GM23338 (cell line): ENCODE measurements at regions not wholly inside any gene's neighbourhood (a gene's known extent, or its start where the extent isn't known, plus 50 kb on each side); places are given as distances from the start of the nearest gene placed in this dataset.
"Not testable (repeated sequence)": the region's sequence is repeated elsewhere in the genome, so short reads cannot be mapped to it uniquely, and the experiment has no call there.

Experiments used
- ATAC-seq: fragments of 200-7000 bp; cut with Tn5 transposase; 3 replicates; pipeline ENCODE4 v1.9.1; 2020
- DNase-seq: peaks from one replicate; pipeline ENCODE4 v3.0.0-alpha.2; 2015; ENCODE audit warnings: low spot score
- H2AFZ ChIP-seq: fragments of 200-600 bp; sonication (generic); 2 replicates; pipeline ENCODE4 v1.8.0; 2016; ENCODE audit warnings: antibody characterized with exemption, mild to moderate bottlenecking, moderate library complexity
- H3F3A ChIP-seq: fragments of 200-600 bp; sonication (generic); replicated peaks from 2 replicates; pipeline ENCODE4 v1.8.0; 2017; ENCODE audit warnings: antibody characterized with exemption, mixed run types, low read depth
- H3K27ac ChIP-seq: fragments of 200-600 bp; sonication (generic); 2 replicates; pipeline ENCODE4 v1.6.1; 2016; ENCODE audit warnings: low read depth
- H3K27me3 ChIP-seq: fragments of 200-600 bp; sonication (generic); 2 replicates; pipeline ENCODE4 v1.8.0; 2016; ENCODE audit warnings: mild to moderate bottlenecking, mixed run types, moderate library complexity; ENCODE audit not compliant: insufficient read depth
- H3K36me3 ChIP-seq: fragments of 200-600 bp; sonication (generic); 2 replicates; pipeline ENCODE4 v1.8.0; 2016; ENCODE audit warnings: mild to moderate bottlenecking; ENCODE audit not compliant: insufficient read depth
- H3K4me1 ChIP-seq: fragments of 200-600 bp; sonication (generic); 2 replicates; pipeline ENCODE4 v1.8.0; 2016; ENCODE audit warnings: mild to moderate bottlenecking, moderate library complexity; ENCODE audit not compliant: insufficient read depth
- H3K4me2 ChIP-seq: fragments of 200-600 bp; sonication (generic); 2 replicates; pipeline ENCODE4 v1.7.1; 2017; ENCODE audit warnings: mixed run types
- H3K4me3 ChIP-seq: fragments of 200-600 bp; sonication (generic); 2 replicates; pipeline ENCODE4 v1.6.1; 2016; ENCODE audit warnings: mixed run types
- H3K79me2 ChIP-seq: fragments of 200-600 bp; sonication (generic); replicated peaks from 2 replicates; pipeline ENCODE4 v1.8.0; 2017; ENCODE audit warnings: mild to moderate bottlenecking; ENCODE audit not compliant: insufficient read depth
- H3K9me2 ChIP-seq: fragments of 200-600 bp; sonication (generic); 2 replicates; pipeline ENCODE4 v1.8.0; 2017; ENCODE audit not compliant: insufficient read depth
- H4K20me1 ChIP-seq: fragments of 200-600 bp; sonication (generic); replicated peaks from 2 replicates; pipeline ENCODE4 v1.8.0; 2017; ENCODE audit warnings: mild to moderate bottlenecking; ENCODE audit not compliant: insufficient read depth
- H3K27ac Mint-ChIP-seq: 2 replicates; pipeline ENCODE4 v1.8.0; 2020; ENCODE audit warnings: inconsistent platforms, mild to moderate bottlenecking, moderate library complexity, mixed read lengths
- H3K27me3 Mint-ChIP-seq: 3 replicates; pipeline ENCODE4 v1.8.0; 2022; ENCODE audit warnings: low read depth, mild to moderate bottlenecking, moderate library complexity, mixed read lengths, inconsistent platforms; ENCODE audit not compliant: insufficient read depth, poor library complexity
- H3K36me3 Mint-ChIP-seq: 3 replicates; pipeline ENCODE4 v1.8.0; 2021; ENCODE audit warnings: low read depth, mild to moderate bottlenecking, inconsistent platforms, moderate library complexity, mixed read lengths
- H3K4me1 Mint-ChIP-seq: 3 replicates; pipeline ENCODE4 v1.8.0; 2020; ENCODE audit warnings: mild to moderate bottlenecking, inconsistent platforms, mixed read lengths
- H3K4me3 Mint-ChIP-seq: 3 replicates; pipeline ENCODE4 v1.8.0; 2021; ENCODE audit warnings: moderate library complexity, mild to moderate bottlenecking, inconsistent platforms, mixed read lengths
- H3K9me3 Mint-ChIP-seq: 3 replicates; pipeline ENCODE4 v1.8.0; 2020; ENCODE audit warnings: moderate library complexity, mild to moderate bottlenecking, inconsistent platforms, mixed read lengths
- CREB1 ChIP-seq: fragments of 250-450 bp; sonication (Bioruptor Pico); IDR thresholded peaks from 2 replicates; pipeline ENCODE4 v1.5.0; 2020; ENCODE audit warnings: low read depth, mild to moderate bottlenecking, moderate library complexity
- CTCF ChIP-seq, 2 experiments: fragments of 200-600 bp in 1 of 2; sonication (generic) in 1 of 2; conservative IDR thresholded peaks; 2 replicates each; pipeline versions ENCODE4 v1.5.1 to v1.6.1; 2016 to 2017; ENCODE audit warnings: antibody characterized with exemption in 2 of 2, low read depth in 2 of 2, mild to moderate bottlenecking in 2 of 2, moderate library complexity in 1 of 2
- ETS1 ChIP-seq: IDR thresholded peaks from 2 replicates; pipeline ENCODE4 v1.6.1; 2016; ENCODE audit warnings: antibody characterized with exemption
- EZH2 ChIP-seq: fragments of 200-600 bp; sonication (generic); IDR thresholded peaks from one replicate; pipeline ENCODE4 v1.8.0; 2017; ENCODE audit warnings: antibody characterized with exemption, mild to moderate bottlenecking, low read depth; ENCODE audit not compliant: unreplicated experiment
- EZH2phosphoT487 ChIP-seq: fragments of 200-600 bp; sonication (generic); IDR thresholded peaks from one replicate; pipeline ENCODE4 v1.8.1; 2018; ENCODE audit warnings: antibody characterized with exemption; ENCODE audit not compliant: unreplicated experiment
- JUNB ChIP-seq: IDR thresholded peaks from one replicate; pipeline ENCODE4 v1.6.1; 2016; ENCODE audit warnings: antibody characterized with exemption; ENCODE audit not compliant: unreplicated experiment
- NANOG ChIP-seq: IDR thresholded peaks from 2 replicates; pipeline ENCODE4 v1.6.1; 2016; ENCODE audit warnings: antibody characterized with exemption, borderline replicate concordance
- ZNF114 ChIP-seq: fragments of 250-450 bp; sonication (Bioruptor Pico); IDR thresholded peaks from 2 replicates; pipeline ENCODE4 v1.5.0; 2020; ENCODE audit warnings: mild to moderate bottlenecking, moderate library complexity
- ZNF331 ChIP-seq: fragments of 250-450 bp; sonication (Bioruptor Pico); IDR thresholded peaks from 2 replicates; pipeline ENCODE4 v1.5.0; 2020; ENCODE audit warnings: low read depth, mild to moderate bottlenecking, moderate library complexity

GRCh38 chr12:45518291-45519235 lies 210.9 kb upstream of the ARID2 start:
- Histone ChIP-seq H3K27me3 (no peaks in the 10 kb centered on the region), H3K4me1 (no peaks in the 10 kb centered on the region), H2AFZ (peak overlapping the region; percentile 92), H3K4me2 (no peak overlapping the region), H4K20me1 (no peaks in the 10 kb centered on the region), H3K9me2 (no peaks in the 10 kb centered on the region), H3F3A (no peaks in the 10 kb centered on the region), H3K79me2 (no peaks in the 10 kb centered on the region), H3K4me3 (no peak overlapping the region), H3K27ac (no peak overlapping the region), H3K36me3 (no peaks in the 10 kb centered on the region)
- Mint-ChIP-seq H3K4me1 (peaks cover 4% of the 10 kb centered on the region; the same call in 1 of the 3 replicates), H3K36me3 (peaks cover 5% of the 10 kb centered on the region; the same call in 1 of the 3 replicates), H3K9me3 (peaks cover 4% of the 10 kb centered on the region; the same call in 2 of the 3 replicates), H3K4me3 (no peak overlapping the region), H3K27ac (no peak overlapping the region), H3K27me3 (peaks cover 2% of the 10 kb centered on the region)
- ATAC-seq (no peak), DNase-seq (no peak)
- TF ChIP-seq EZH2phosphoT487: no peak
- no peak for TF ChIP-seq JUNB
- TF ChIP-seq ETS1: no peak
- TF ChIP-seq ZNF114 (CRISPR knock-in tag): no peak
- TF ChIP-seq NANOG: no peak

- no peak overlapping the region for H3K27ac ChIP-seq
- no peaks in the 10 kb centered on the region for H3F3A ChIP-seq
- DNase-seq (no peak), ATAC-seq (no peak)
- no peak overlapping the region for H3K4me3 ChIP-seq
- Mint-ChIP-seq H3K4me3 (no peak overlapping the region), H3K36me3 (peaks cover 5% of the 10 kb centered on the region; the same call in 1 of the 3 replicates), H3K27ac (peak overlapping the region; percentile 74; the same call in 1 of the 2 replicates), H3K4me1 (peaks cover 4% of the 10 kb centered on the region; the same call in 1 of the 3 replicates), H3K27me3 (peaks cover 2% of the 10 kb centered on the region), H3K9me3 (peaks cover 13% of the 10 kb centered on the region; the same call in 2 of the 3 replicates)
- H3K27me3 ChIP-seq: no peaks in the 10 kb centered on the region
- no peak for TF ChIP-seq NANOG
- TF ChIP-seq ZNF331 (CRISPR knock-in tag): no peak
- no peak for TF ChIP-seq ETS1
- no peak for TF ChIP-seq ZNF114 (CRISPR knock-in tag)
- TF ChIP-seq JUNB: no peak
- TF ChIP-seq CTCF (conservative IDR thresholded peaks at IDR 0.05; ENCODE audit: low read depth in 2 of 2): no peak
- TF ChIP-seq EZH2: no peak
- no peak for TF ChIP-seq CREB1 (CRISPR knock-in tag)
- H3K4me2 ChIP-seq: no peak overlapping the region
- H3K9me2 ChIP-seq: no peaks in the 10 kb centered on the region
- H3K79me2 ChIP-seq: no peaks in the 10 kb centered on the region
- H3K36me3 ChIP-seq: no peaks in the 10 kb centered on the region
- no peaks in the 10 kb centered on the region for H4K20me1 ChIP-seq
- H3K4me1 ChIP-seq: no peaks in the 10 kb centered on the region
- no peak overlapping the region for H2AFZ ChIP-seq
Measured at GRCh38 chr12:45522227-45522626, 207.3 kb upstream of the ARID2 start.

- Mint-ChIP-seq H3K9me3 (peaks cover 22% of the 10 kb centered on the region; the same call in 2 of the 3 replicates), H3K36me3 (peaks cover 12% of the 10 kb centered on the region; the same call in 2 of the 3 replicates)
- H2AFZ ChIP-seq, ATAC-seq, H4K20me1 ChIP-seq, H3K27ac Mint-ChIP-seq, H3K4me3 ChIP-seq, H3F3A ChIP-seq, DNase-seq, H3K9me2 ChIP-seq, H3K36me3 ChIP-seq, H3K27me3 Mint-ChIP-seq, H3K4me1 Mint-ChIP-seq, H3K27me3 ChIP-seq, H3K4me2 ChIP-seq, H3K4me1 ChIP-seq, H3K4me3 Mint-ChIP-seq, H3K79me2 ChIP-seq, H3K27ac ChIP-seq: not testable (repeated sequence)
Measured at GRCh38 chr12:45526823-45527222, 202.7 kb upstream of the ARID2 start.
